H9 (cell line): ENCODE measurements at regions not wholly inside any gene's neighbourhood (a gene's known extent, or its start where the extent isn't known, plus 50 kb on each side); places are given as distances from the start of the nearest gene placed in this dataset.
A peak's percentile ranks its signal among the peaks of the same experiment; 100 is the strongest.

Source experiments
- DNase-seq: peaks from one replicate; pipeline ENCODE4 v3.0.0-alpha.2; 2017
- H2AFZ ChIP-seq: one replicate; pipeline ENCODE4 v1.6.1; 2013; ENCODE audit warnings: mild to moderate bottlenecking, low read length, control low read depth, moderate library complexity
- H2AK5ac ChIP-seq: 2 replicates; pipeline ENCODE4 v1.6.1; 2013; ENCODE audit warnings: low read length, control low read depth, mixed read lengths; ENCODE audit not compliant: insufficient read length
- H2BK120ac ChIP-seq: one replicate; pipeline ENCODE4 v1.6.1; 2013; ENCODE audit warnings: low read depth, mild to moderate bottlenecking, low read length, control low read depth, inconsistent platforms; ENCODE audit not compliant: poor library complexity, severe bottlenecking
- H2BK12ac ChIP-seq: 2 replicates; pipeline ENCODE4 v1.6.1; 2013; ENCODE audit warnings: low read length, control low read depth, mixed read lengths, low read depth; ENCODE audit not compliant: insufficient read length
- H2BK15ac ChIP-seq: 2 replicates; pipeline ENCODE4 v1.6.1; 2013; ENCODE audit warnings: low read depth, low read length, control low read depth
- H2BK20ac ChIP-seq: one replicate; pipeline ENCODE4 v1.6.1; 2013; ENCODE audit warnings: low read depth, mild to moderate bottlenecking, low read length, control low read depth, inconsistent platforms; ENCODE audit not compliant: poor library complexity, severe bottlenecking
- H2BK5ac ChIP-seq: 2 replicates; pipeline ENCODE4 v1.6.1; 2013; ENCODE audit warnings: low read length, control low read depth, mixed read lengths; ENCODE audit not compliant: insufficient read length
- H3K14ac ChIP-seq: 2 replicates; pipeline ENCODE4 v1.6.1; 2013; ENCODE audit warnings: low read length, control low read depth; ENCODE audit not compliant: insufficient read depth
- H3K18ac ChIP-seq: 2 replicates; pipeline ENCODE4 v1.6.1; 2013; ENCODE audit warnings: low read depth, mild to moderate bottlenecking, mixed read lengths, low read length, control low read depth; ENCODE audit not compliant: insufficient read length
- H3K23ac ChIP-seq: 2 replicates; pipeline ENCODE4 v1.6.1; 2013; ENCODE audit warnings: low read length, control low read depth, mixed read lengths, low read depth; ENCODE audit not compliant: insufficient read length
- H3K23me2 ChIP-seq: 2 replicates; pipeline ENCODE4 v1.6.1; 2013; ENCODE audit warnings: low read depth, mild to moderate bottlenecking, mixed read lengths, low read length, control low read depth; ENCODE audit not compliant: insufficient read length, poor library complexity, severe bottlenecking
- H3K27ac ChIP-seq: 2 replicates; pipeline ENCODE4 v1.5.1; 2013; ENCODE audit warnings: low read length, control low read depth, mixed read lengths, low read depth; ENCODE audit not compliant: insufficient read length
- H3K27me3 ChIP-seq: 2 replicates; pipeline ENCODE4 v1.6.1; 2013; ENCODE audit warnings: low read length, control low read depth, inconsistent platforms; ENCODE audit not compliant: insufficient read depth
- H3K4ac ChIP-seq: 2 replicates; pipeline ENCODE4 v1.6.1; 2013; ENCODE audit warnings: low read depth, mild to moderate bottlenecking, control low read depth, inconsistent platforms, low read length, moderate library complexity
- H3K4me1 ChIP-seq: 2 replicates; pipeline ENCODE4 v1.6.1; 2013; ENCODE audit warnings: low read length, control low read depth, inconsistent platforms; ENCODE audit not compliant: insufficient read depth
- H3K4me2 ChIP-seq: 2 replicates; pipeline ENCODE4 v1.6.1; 2013; ENCODE audit warnings: low read length, control low read depth, mixed read lengths; ENCODE audit not compliant: insufficient read length, insufficient read depth
- H3K56ac ChIP-seq: 2 replicates; pipeline ENCODE4 v1.6.1; 2013; ENCODE audit warnings: low read depth, mild to moderate bottlenecking, mixed read lengths, low read length, control low read depth; ENCODE audit not compliant: insufficient read length
- H3K79me1 ChIP-seq: 2 replicates; pipeline ENCODE4 v1.6.1; 2013; ENCODE audit warnings: low read depth, mild to moderate bottlenecking, moderate library complexity, low read length, control low read depth, inconsistent platforms; ENCODE audit not compliant: insufficient read depth, poor library complexity, severe bottlenecking
- H3K79me2 ChIP-seq: 2 replicates; pipeline ENCODE4 v1.6.1; 2013; ENCODE audit warnings: low read length, control low read depth, inconsistent platforms; ENCODE audit not compliant: insufficient read depth
- H3K9ac ChIP-seq: 2 replicates; pipeline ENCODE4 v1.6.1; 2013; ENCODE audit warnings: low read length, control low read depth, mixed read lengths; ENCODE audit not compliant: insufficient read length; ENCODE audit errors: extremely low read depth
- H3K9me3 ChIP-seq: one replicate; pipeline ENCODE4 v1.6.1; 2013; ENCODE audit warnings: low read depth, low read length, inconsistent platforms; ENCODE audit not compliant: control insufficient read depth
- H3T11ph ChIP-seq: one replicate; pipeline ENCODE4 v1.6.1; 2013; ENCODE audit warnings: mild to moderate bottlenecking, low read length, control low read depth, inconsistent platforms
- H4K20me1 ChIP-seq: one replicate; pipeline ENCODE4 v1.6.1; 2013; ENCODE audit not compliant: control insufficient read depth, insufficient read length, insufficient read depth
- H4K5ac ChIP-seq: 2 replicates; pipeline ENCODE4 v1.6.1; 2013; ENCODE audit warnings: low read depth, mild to moderate bottlenecking, mixed read lengths, low read length, control low read depth; ENCODE audit not compliant: insufficient read length
- H4K8ac ChIP-seq: replicated peaks from 2 replicates; pipeline ENCODE4 v1.6.1; 2013; ENCODE audit warnings: low read length, control low read depth, mixed read lengths, low read depth; ENCODE audit not compliant: insufficient read length
- H4K91ac ChIP-seq: 2 replicates; pipeline ENCODE4 v1.6.1; 2013; ENCODE audit warnings: low read depth, mild to moderate bottlenecking, moderate library complexity, mixed read lengths, low read length, control low read depth; ENCODE audit not compliant: insufficient read length
- H3K27ac Mint-ChIP-seq, 3 experiments: 2 replicates in 2 of 3; 3 replicates in 1 of 3; pipeline ENCODE4 v1.8.0; 2020 to 2021; ENCODE audit warnings: mixed read lengths in 3 of 3, mild to moderate bottlenecking in 1 of 3, moderate library complexity in 1 of 3
- H3K27me3 Mint-ChIP-seq: 2 replicates; pipeline ENCODE4 v1.8.0; 2021; ENCODE audit warnings: low read depth, mild to moderate bottlenecking, moderate library complexity, mixed read lengths
- H3K36me3 Mint-ChIP-seq, 3 experiments: 2 replicates in 2 of 3; 3 replicates in 1 of 3; pipeline ENCODE4 v1.8.0; 2020 to 2021; ENCODE audit warnings: low read depth in 3 of 3, mixed read lengths in 3 of 3; ENCODE audit not compliant: insufficient read depth in 1 of 3
- H3K4me1 Mint-ChIP-seq, 2 experiments: 2 replicates each; pipeline ENCODE4 v1.8.0; 2020; ENCODE audit warnings: mixed read lengths in 2 of 2
- H3K4me3 Mint-ChIP-seq, 2 experiments: 2 replicates in 1 of 2; 3 replicates in 1 of 2; pipeline ENCODE4 v1.8.0; 2020 to 2021; ENCODE audit warnings: mild to moderate bottlenecking in 2 of 2, mixed read lengths in 2 of 2, moderate library complexity in 1 of 2
- H3K9me3 Mint-ChIP-seq, 2 experiments: 2 replicates in 1 of 2; 3 replicates in 1 of 2; pipeline ENCODE4 v1.8.0; 2020; ENCODE audit warnings: mild to moderate bottlenecking in 2 of 2, mixed read lengths in 2 of 2, moderate library complexity in 1 of 2
- CTCF ChIP-seq: fragments of 200-600 bp; sonication (generic); conservative IDR thresholded peaks from 3 replicates; pipeline ENCODE4 v1.8.0; 2021; ENCODE audit warnings: antibody characterized with exemption, mild to moderate bottlenecking
- WGBS: extraction: QIAGEN DNeasy Blood & Tissue Kit; methylation state at CpG from one replicate; pipeline ENCODE4 v1.1.7; 2013; ENCODE audit warnings: missing lambda C conversion rate, low lambda C conversion rate, mixed read lengths; ENCODE audit not compliant: insufficient read length; ENCODE audit errors: extremely low coverage; 5-methylcytosine and 5-hydroxymethylcytosine counted together

- no peak for TF ChIP-seq CTCF
- no peak overlapping the region for H4K91ac ChIP-seq
- H3K9ac ChIP-seq: no peak overlapping the region
- H3K4me1 ChIP-seq: no peaks in the 10 kb centered on the region
- peaks cover 0 to 3% of the 10 kb centered on the region in 2 experiments; a peak in 2 of 5 replicates for H3K9me3 Mint-ChIP-seq
- no peak overlapping the region for H2BK20ac ChIP-seq
- H3K27ac ChIP-seq: no peak overlapping the region
- no peak overlapping the region for H2BK120ac ChIP-seq
- H4K8ac ChIP-seq: no peak overlapping the region
- H3K36me3 Mint-ChIP-seq: no peaks in the 10 kb centered on the region; a peak in 1 of 7 replicates
- no peak overlapping the region for H4K5ac ChIP-seq
- no peaks in the 10 kb centered on the region for H4K20me1 ChIP-seq
- no peak overlapping the region for H2AFZ ChIP-seq
- no peaks in the 10 kb centered on the region for H3K27me3 ChIP-seq
- H3K9me3 ChIP-seq: no peaks in the 10 kb centered on the region
- DNase-seq: no peak
- no peak overlapping the region for H2BK12ac ChIP-seq
- no peak overlapping the region for H3T11ph ChIP-seq
- H3K79me2 ChIP-seq: no peaks in the 10 kb centered on the region
- H3K79me1 ChIP-seq: no peaks in the 10 kb centered on the region
- H2BK15ac ChIP-seq: no peak overlapping the region
- no CpG with 5 or more reads among the region's 2 CpGs for WGBS
- H3K4me2 ChIP-seq: no peak overlapping the region
- H2AK5ac ChIP-seq: no peak overlapping the region
- no peak overlapping the region for H3K4me3 Mint-ChIP-seq
- H3K4me1 Mint-ChIP-seq: no peaks in the 10 kb centered on the region
- H3K23me2 ChIP-seq: no peaks in the 10 kb centered on the region
- no peak overlapping the region for H3K23ac ChIP-seq
- no peak overlapping the region for H3K18ac ChIP-seq
- H3K14ac ChIP-seq: no peak overlapping the region
- H3K56ac ChIP-seq: no peak overlapping the region
- peak overlapping the region in 1 of 3 experiments; percentile 45; a peak in 2 of 7 replicates for H3K27ac Mint-ChIP-seq
- H3K27me3 Mint-ChIP-seq: no peaks in the 10 kb centered on the region
- no peak overlapping the region for H2BK5ac ChIP-seq
- H3K4ac ChIP-seq: no peak overlapping the region
Observed at GRCh38 chr18:41642756-41643155, 312.3 kb upstream of the PIK3C3 start.
